Astrocyte of the cerebellum (primary cell): ENCODE measurements at regions not wholly inside any gene's neighbourhood (a gene's known extent, or its start where the extent isn't known, plus 50 kb on each side); places are given as distances from the start of the nearest gene placed in this dataset.
"Not testable (repeated sequence)": the region's sequence is repeated elsewhere in the genome, so short reads cannot be mapped to it uniquely, and the experiment has no call there.

Experiments
- DNase-seq: peaks from one replicate; pipeline ENCODE4 v3.0.0-alpha.2; 2011; ENCODE audit warnings: low read depth
- H3K4me3 ChIP-seq: 2 replicates; pipeline ENCODE4 v1.5.1; 2011; ENCODE audit warnings: mild to moderate bottlenecking, low read depth, low read length, moderate library complexity
- CTCF ChIP-seq: IDR thresholded peaks from 2 replicates; pipeline ENCODE4 v1.5.1; 2012; ENCODE audit warnings: low read length, low read depth, moderate library complexity, mild to moderate bottlenecking; ENCODE audit errors: missing control alignments
- in situ Hi-C: cut with HindIII; loops from 2 replicates; pipeline ENCODE4 v1.10.0; 2017; ENCODE audit warnings: low sequenced_read_pairs

- H3K4me3 ChIP-seq: no peak overlapping the region
- in situ Hi-C loops: no loop called here
- no peak for TF ChIP-seq CTCF
- no peak for DNase-seq
These were observed 285.4 kb upstream of the USP25 start for GRCh38 chr21:15444118-15444960.

- no peak for TF ChIP-seq CTCF
- in situ Hi-C loops: no loop called here
- no peak for DNase-seq
- no peak overlapping the region for H3K4me3 ChIP-seq
These were observed 284.5 kb upstream of the USP25 start for GRCh38 chr21:15445327-15445726.

DNA sequence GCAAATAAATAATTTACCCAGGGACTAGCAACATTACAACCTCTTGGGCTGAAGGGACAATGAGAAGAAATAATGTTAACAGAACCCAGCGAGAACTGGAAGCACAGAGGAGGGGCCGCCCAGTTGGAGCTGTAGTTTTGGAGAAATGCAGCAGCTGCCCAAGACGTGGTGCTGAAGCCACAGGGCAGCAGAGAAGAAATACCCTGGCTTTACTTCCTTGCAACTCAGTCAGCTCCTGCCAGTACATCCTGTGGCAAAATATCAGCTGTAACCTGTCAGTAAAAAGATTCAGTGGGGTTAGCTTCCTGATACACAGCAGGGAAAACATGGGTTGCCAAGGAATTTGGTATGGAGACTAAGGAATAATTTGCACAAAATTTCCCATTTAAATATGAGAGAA, 283.6 kb upstream of the USP25 start:
- no peak overlapping the region for H3K4me3 ChIP-seq
- in situ Hi-C loops: no loop called here
- TF ChIP-seq CTCF: no peak
- DNase-seq: no peak

GRCh38 chr21:15449556-15449955, 280.2 kb upstream of the USP25 start:
- H3K4me3 ChIP-seq: no peak overlapping the region
- no peak for TF ChIP-seq CTCF
- DNase-seq: no peak
- in situ Hi-C loops: no loop called here

DNA sequence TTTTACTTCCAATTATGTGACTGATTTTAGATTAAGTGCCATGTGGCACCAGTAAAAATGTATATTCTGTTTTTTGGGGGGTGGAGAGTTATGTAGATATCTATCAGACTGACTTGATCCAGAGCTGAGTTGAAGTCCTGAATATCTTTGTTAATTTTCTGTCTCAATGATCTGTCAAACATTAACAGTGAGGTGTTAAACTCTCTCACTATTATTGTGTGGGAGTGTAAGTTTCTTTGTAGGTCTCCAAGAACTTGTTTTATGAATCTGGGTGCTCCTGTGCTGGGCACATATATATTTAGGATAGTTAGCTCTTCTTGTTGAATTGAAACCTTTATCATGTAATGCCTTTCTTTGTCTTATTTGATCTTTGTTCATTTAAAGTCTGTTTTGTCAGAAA, 276.5 kb upstream of the USP25 start:
- in situ Hi-C loops: no loop called here

DNA sequence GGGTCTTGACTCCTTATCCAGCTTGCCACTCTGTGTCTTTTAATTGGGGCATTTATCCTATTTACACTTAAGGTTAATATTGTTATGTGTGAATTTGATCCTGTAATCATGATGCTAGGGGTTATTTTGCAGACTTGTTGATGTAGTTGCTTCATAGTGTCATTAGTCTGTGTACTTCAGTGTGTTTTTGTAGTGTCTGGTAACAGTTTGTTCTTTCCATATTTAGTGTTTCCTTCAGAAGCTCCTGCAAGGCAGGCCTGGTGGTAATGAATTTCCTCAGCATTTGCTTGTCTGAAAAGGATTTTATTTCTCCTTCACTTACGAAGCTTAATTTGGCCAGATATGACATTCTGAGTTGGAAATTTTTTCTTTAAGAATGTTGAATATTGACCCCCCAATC, 276.0 kb upstream of the USP25 start:
- in situ Hi-C loops, DNase-seq, H3K4me3 ChIP-seq: not testable (repeated sequence)

More for the DNA sequence above, 276.5 kb upstream of the USP25 start:
- TF ChIP-seq CTCF: no peak
- H3K4me3 ChIP-seq: no peak overlapping the region
- no peak for DNase-seq

GRCh38 chr21:15454931-15455330, 274.9 kb upstream of the USP25 start:
- DNase-seq, in situ Hi-C loops, H3K4me3 ChIP-seq: not testable (repeated sequence)
